HG03558 (cell line): ENCODE measurements at regions not wholly inside any gene's neighbourhood (a gene's known extent, or its start where the extent isn't known, plus 50 kb on each side); places are given as distances from the start of the nearest gene placed in this dataset.
"Not testable (repeated sequence)": the region's sequence is repeated elsewhere in the genome, so short reads cannot be mapped to it uniquely, and the experiment has no call there.

ENCODE experiments used
- ATAC-seq: cut with Tn5 transposase; IDR thresholded peaks from one replicate; pipeline ENCODE4 v1.9.1; 2021; ENCODE audit warnings: moderate number of reproducible peaks; ENCODE audit not compliant: unreplicated experiment; ENCODE audit errors: extremely low read depth

- no peak for ATAC-seq
Observed at GRCh38 chrX:6990552-6991193, 156.8 kb upstream of the STS start.

- no peak for ATAC-seq
Observed at GRCh38 chrX:6989858-6990257, 157.7 kb upstream of the STS start.

- ATAC-seq: not testable (repeated sequence)
Observed at GRCh38 chrX:6988694-6989093, 158.8 kb upstream of the STS start.

GRCh38 chrX:6986915-6987314 lies 160.6 kb upstream of the STS start:
- no peak for ATAC-seq

- no peak for ATAC-seq
Observed at GRCh38 chrX:6985537-6985936, 162.0 kb upstream of the STS start.

GRCh38 chrX:6983207-6983955 lies 164.1 kb upstream of the STS start:
- ATAC-seq: no peak

- ATAC-seq: no peak
Observed at GRCh38 chrX:6981718-6982406, 165.7 kb upstream of the STS start.

- no peak for ATAC-seq
Observed at GRCh38 chrX:6980981-6981380, 166.5 kb upstream of the STS start.

- ATAC-seq: no peak
Observed at GRCh38 chrX:6968231-6968630, 179.3 kb upstream of the STS start.

- no peak for ATAC-seq
Observed at GRCh38 chrX:6965729-6966128, 181.8 kb upstream of the STS start.

- ATAC-seq: no peak
Observed at GRCh38 chrX:6962006-6962355, 185.5 kb upstream of the STS start.

- no peak for ATAC-seq
Observed at GRCh38 chrX:6961286-6962005, 186.1 kb upstream of the STS start.

- no peak for ATAC-seq
Observed at GRCh38 chrX:6959006-6959405, 188.5 kb upstream of the STS start.

- no peak for ATAC-seq
Observed at GRCh38 chrX:6954836-6955235, 192.7 kb upstream of the STS start.

GRCh38 chrX:6946168-6946567 lies 201.3 kb upstream of the STS start:
- ATAC-seq: no peak

- no peak for ATAC-seq
Observed at GRCh38 chrX:6941041-6941440, 206.5 kb upstream of the STS start.

- ATAC-seq: not testable (repeated sequence)
Observed at GRCh38 chrX:6932942-6933341, 214.6 kb upstream of the STS start.

- no peak for ATAC-seq
Observed at GRCh38 chrX:6930307-6930849, 217.1 kb upstream of the STS start.

- no peak for ATAC-seq
Observed at GRCh38 chrX:6924443-6925077, 223.0 kb upstream of the STS start.

GRCh38 chrX:6917666-6918065 lies 229.8 kb upstream of the STS start:
- ATAC-seq: no peak
